NCI-H748 (cell line): ENCODE measurements at regions not wholly inside any gene's neighbourhood (a gene's known extent, or its start where the extent isn't known, plus 50 kb on each side); places are given as distances from the start of the nearest gene placed in this dataset.
"Not testable (repeated sequence)": the region's sequence is repeated elsewhere in the genome, so short reads cannot be mapped to it uniquely, and the experiment has no call there.

Experiments
- DNase-seq: peaks from one replicate; lab custom pipeline; 2025; ENCODE audit not compliant: unreplicated experiment; lab: John Stamatoyannopoulos, UW

DNA sequence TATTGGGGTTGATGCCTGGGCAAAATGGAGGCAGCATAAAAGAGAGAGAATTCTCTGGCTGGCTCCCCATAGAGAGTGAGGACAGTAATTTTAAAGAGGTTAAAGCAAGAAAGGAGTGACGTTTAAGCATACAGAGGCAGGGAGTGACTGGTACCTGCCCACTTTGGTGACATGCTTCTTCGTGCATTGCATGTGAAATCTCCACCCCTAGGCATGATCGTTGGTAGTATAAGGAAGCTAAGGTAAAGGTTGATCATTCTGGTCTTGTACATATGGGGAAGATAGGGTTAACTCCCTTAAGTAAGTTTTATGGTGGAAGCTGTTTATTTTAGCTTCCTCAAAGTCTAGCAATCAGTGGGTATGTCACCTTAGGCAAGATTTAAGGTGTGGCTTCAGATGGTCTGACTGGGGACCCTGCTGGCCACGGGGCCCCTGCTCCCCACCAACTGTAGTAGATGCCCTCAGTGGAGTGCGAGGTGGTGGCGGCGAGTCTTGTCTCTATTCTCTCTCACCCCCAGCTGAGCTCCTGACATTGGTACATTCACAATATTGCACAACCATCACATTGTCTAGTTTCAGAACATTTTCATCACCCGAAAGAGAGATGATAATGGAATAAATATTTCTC is 797.5 kb upstream of the SPRY2 start:
- no peak for DNase-seq

DNA sequence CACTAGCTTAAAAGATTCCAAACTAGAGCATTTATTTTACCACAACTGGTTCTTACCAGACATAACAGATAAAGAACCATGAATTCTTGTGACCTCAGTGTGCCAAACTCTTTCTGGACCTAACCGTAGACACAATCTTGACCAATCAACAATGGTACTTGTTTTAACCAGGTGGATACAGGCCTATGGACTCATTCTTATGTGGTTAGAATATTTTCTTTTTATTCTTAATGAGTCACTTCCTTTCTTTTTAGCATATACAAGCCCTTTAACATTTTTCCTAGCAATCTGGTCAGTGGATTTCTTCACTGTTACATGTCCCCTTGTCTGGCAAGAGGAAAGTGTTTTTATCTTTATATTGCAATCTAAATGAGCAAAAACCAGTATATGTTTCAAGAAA is 792.1 kb upstream of the SPRY2 start:
- no peak for DNase-seq

DNA sequence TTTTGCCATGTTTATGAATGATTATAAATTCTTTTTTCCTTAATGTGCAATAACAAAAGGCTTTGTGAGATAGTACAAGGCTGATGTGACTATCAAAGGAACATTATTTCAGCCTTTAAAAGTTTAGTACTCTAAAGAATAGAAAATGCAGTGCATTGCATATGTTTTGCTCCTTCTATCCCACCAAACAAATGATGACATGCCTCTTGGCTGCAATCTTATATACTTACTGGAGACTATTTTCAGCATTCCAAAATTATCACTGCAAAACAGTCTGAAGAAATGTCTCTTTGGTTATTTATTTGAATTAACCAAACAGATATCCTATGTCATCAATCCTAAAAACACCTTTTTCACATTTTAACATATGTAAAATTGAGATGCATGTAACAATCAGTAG is 776.5 kb upstream of the SPRY2 start:
- DNase-seq, result no peak

DNA sequence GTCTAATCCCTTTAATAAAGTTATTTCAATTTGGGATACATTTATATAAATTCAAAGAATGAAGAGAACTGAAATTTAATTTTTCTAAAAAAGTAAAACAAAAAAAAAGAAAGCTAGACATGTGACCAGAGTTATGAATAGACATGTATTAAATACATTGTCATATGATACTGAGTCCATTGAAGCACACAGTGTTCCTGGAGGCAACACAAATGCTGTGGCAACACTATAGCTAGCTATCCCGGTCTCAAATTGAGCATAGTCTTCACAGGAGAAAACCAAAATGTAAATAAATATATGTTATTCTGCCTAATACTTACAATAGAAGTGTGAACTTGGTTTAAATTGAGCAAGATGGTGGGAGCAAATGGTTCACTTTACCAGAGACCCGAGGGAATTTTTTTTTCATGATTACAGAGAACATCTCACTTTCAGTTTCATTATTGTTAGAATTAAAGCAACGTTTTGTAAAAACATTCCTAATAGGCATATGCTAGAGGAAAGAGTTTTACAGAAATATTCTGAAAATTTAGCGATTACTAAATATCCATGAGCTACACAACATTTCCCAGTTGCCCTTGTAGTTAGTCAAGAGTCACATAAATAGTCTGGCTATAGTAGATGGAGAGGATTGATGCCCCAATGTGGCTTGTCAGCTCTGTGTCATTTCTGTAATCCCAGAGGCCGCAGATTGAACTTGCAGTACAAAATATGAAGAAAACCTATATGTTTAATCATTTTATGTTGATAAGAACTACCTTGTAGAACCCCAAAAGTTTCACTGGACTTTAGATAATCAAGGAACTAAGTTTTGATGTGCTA is 775.7 kb upstream of the SPRY2 start:
- DNase-seq, result peak; percentile 3

DNA sequence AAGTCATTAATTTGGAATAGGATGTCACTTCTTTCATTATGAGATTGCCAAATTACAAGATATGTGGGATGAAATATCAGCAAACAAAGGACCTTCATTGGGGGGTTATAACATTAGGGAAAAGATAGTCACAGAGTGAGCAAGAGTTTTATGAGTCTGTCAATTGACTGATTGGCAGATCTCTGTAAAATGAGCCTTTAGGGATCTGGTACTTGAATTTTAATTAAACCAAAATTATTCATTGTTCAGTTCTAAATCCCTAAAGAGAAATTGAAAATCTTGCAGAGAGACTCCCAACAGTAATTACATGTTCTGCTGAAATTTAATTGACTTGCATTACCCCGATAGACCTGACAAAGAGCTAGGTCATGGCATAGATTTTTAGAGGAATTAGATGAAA is 768.1 kb upstream of the SPRY2 start:
- no peak for DNase-seq

- peak; percentile 86 for DNase-seq
Observed at GRCh38 chr13:81106348-81106747, 765.4 kb upstream of the SPRY2 start.

DNA sequence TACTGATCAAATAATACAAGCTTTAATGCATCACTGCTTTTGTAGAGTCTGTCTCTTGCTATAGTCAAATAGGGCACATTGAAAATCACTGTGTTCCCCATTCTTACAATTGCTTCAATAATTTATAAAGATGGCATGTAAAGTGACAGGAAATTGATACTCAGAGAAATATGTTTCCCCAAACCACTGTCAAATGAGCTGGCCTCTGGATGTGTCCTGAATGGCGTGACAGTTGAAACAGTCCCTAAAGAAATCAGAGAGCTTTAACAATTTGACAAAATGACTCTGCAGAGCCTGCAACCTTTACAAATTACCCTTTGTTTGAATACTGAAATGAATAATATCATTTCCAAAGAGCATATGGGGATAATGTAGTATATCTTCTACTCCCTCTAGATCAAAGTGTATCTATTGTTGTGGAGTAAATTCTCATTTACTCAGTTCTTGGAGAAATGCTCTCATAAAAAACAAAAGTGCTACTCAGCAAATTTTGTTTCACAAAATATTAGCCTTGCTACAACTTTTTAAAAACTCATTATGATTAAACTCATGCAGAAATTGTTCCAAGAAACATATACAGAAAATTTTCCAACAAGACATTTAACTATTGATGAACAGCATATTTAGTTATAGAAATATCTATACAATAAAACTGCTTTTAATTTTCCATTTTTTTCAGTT is 763.2 kb upstream of the SPRY2 start:
- DNase-seq, result no peak

DNA sequence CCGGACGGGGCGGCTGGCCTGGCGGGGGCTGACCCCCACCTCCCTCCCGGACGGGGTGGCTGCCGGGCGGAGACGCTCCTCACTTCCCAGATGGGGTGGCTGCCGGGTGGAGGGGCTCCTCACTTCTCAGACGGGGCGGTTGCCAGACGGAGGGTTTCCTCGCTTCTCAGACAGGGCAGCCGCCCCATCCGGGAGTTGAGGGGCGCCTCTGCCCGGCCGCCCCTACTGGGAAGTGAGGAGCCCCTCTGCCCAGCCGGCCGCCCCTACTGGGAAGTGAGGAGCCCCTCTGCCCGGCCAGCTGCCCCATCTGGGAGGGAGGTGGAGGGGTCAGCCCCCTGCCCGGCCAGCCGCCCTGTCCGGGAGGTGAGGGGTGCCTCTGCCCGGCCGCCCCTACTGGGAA is 761.1 kb upstream of the SPRY2 start:
- DNase-seq, result not testable (repeated sequence)

- no peak for DNase-seq
Observed at GRCh38 chr13:81089371-81090157, 748.6 kb upstream of the SPRY2 start.

GRCh38 chr13:81080911-81081454 is 740.1 kb upstream of the SPRY2 start:
- DNase-seq, result no peak

- DNase-seq, result no peak
Observed at GRCh38 chr13:81078048-81078447, 737.1 kb upstream of the SPRY2 start.

- DNase-seq, result not testable (repeated sequence)
Observed at GRCh38 chr13:81069822-81070221, 728.9 kb upstream of the SPRY2 start.

GRCh38 chr13:81058916-81059290 is 718.0 kb upstream of the SPRY2 start:
- DNase-seq, result no peak

DNA sequence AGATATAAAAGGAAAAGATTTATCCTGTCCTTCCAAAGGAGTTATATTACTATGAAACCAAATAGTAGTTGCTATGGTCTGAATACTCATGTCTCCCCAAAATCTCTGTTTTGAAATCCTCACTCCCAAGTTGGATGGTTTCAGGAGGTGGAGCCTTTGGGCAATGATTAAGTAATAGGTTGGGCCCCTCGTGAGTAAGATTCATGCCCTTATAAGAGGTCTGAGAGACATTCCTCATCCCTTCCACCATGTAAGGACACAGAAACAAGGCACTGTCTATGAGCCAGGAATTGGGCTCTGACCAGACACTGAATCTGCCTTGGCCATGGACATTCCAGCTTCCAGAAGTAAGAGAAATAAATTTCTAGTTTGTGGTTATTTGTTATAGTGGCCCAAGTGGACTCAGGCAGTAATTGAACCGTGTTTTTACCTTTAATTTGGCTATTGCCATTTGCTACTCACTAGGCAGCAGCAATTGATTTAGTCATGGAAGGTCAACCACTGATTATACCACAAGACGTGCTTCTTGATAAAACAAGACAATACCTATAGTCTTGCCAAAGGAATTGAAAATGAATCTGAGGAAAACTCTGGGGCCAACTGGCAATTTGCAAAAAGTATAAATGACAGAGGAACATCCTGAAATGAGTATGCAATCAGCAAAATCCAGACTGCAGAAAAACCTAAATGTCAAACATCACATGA is 717.4 kb upstream of the SPRY2 start:
- DNase-seq, result no peak

- peak; percentile 53 for DNase-seq
Observed at GRCh38 chr13:81051873-81052272, 710.9 kb upstream of the SPRY2 start.

DNA sequence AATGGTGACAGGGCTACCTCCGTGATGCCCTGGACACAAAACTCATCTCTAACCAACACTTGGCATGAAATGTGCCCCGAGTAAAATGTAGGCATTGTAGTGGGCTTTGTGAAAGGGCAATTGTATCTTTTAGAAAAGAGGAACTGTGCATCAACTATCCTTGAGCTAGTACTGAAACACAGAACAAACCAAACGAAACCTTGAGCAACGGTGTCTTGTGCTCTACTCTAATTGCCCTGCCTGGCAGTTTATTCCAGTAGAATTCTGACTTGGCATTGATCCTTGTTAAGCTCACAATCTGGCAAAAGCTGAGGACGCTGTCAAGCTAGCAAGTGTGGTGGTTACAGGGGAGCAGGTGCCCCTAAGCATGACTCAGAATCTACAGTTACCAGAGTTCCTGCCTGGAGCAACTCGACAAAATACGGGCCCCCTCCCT is 707.1 kb upstream of the SPRY2 start:
- no peak for DNase-seq

DNA sequence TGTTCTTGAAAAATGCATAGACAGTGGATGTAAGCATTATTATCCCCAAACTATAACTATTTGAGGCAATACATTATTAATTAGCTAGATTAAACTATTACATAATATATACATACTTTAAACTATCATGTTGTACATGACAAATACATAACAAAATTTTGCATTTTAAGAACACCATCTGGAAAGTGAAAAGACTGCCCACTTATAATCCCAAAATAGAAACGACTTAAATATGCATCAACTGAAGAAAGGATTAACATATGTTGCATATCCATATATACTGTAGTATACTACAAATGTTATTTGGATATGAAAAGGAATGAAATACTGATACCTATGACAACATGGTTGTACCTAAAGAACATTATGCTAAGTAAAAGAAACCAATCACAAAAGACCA is 700.8 kb upstream of the SPRY2 start:
- DNase-seq, result no peak

GRCh38 chr13:81031996-81032395 is 691.1 kb upstream of the SPRY2 start:
- DNase-seq, result no peak

DNA sequence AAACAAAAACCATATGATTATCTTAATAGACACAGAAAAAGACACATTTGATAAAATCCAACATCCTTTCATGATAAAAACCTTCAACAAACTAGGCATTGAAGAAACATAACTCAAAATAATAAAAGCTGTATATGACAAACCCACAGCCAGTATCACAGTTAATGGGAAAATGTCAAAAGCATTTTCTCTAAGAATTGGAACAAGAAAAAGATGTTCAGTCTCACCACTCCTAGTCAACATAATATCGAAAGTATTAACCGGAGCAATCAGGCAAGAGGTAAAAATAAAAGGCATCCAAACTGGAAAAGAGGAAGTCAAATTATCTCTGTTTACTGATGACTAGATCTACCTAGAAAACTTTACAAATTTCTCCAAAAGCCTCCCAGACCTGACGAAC is 684.2 kb upstream of the SPRY2 start:
- no peak for DNase-seq

DNA sequence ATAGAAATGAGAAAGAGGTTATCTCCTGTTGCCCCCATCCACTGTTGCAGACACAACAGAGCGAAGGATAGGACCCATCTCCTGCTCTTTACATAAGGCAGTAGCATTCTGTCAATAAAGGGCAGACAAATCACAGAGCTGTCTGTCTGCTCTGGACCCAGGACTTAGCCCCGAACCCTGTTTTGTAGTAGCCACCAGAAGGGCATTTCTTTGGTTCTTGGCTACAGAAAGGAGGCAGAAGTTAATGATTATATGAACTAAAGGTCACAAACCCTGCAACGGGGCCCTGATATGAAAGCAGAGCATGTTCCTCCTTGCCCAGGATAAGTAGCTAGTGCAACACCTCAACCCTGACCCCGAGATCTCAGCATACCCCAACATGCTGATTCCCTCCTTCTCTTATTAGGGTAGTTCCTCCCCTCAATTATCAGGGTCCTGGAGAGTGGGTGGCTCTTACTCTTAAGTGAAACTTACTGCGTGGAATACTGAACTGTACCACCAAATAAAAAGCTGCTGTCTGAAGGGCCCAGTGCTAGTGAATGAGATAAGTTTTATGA is 680.4 kb upstream of the SPRY2 start:
- no peak for DNase-seq
